ENCODE measurements at regions not wholly inside any gene's neighbourhood (a gene's known extent, or its start where the extent isn't known, plus 50 kb on each side); places are given as distances from the start of the nearest gene placed in this dataset.
A peak's percentile ranks its signal among the peaks of the same experiment; 100 is the strongest.
"Not testable (repeated sequence)": the region's sequence is repeated elsewhere in the genome, so short reads cannot be mapped to it uniquely, and the experiment has no call there.

- DNase-seq, result no peak
Observed at GRCh38 chr10:3325954-3326750, 153.6 kb upstream of the PITRM1 start.

- DNase-seq, result peak in 1 of 2 donors; percentile 2
Observed at GRCh38 chr10:3324612-3325038, 152.0 kb upstream of the PITRM1 start.

DNA sequence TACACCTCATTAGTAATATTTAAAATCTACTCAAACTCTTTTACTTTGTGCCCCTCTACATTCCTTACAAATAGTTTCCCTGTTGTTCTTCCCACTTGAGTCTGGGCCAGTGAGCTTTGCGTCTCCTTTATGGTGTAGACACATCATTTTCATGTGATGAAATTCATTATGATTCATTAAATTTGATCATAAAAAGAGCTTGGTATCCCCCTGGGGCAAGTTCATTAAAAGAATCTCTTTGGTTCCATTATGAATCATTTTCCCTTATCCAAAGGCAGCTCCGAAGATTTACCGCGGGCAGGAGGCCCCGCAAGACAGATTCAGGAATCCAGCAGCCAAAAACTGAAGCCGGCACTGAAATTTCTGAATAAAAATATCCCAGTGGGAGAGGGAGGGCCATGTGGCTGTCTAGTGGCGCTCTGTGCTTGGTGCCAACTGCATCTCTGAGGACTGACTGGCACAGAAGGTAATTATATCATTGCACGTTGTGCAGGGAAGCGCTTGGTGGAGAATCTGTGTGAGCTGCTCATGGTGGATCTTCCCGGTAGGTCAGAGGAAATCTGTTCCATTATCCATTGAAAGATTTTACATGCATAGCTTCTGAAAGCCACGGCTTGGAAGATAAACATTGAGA lies 151.4 kb upstream of the PITRM1 start:
- no peak for DNase-seq

- no peak for DNase-seq
Observed at GRCh38 chr10:3321123-3321522, 148.5 kb upstream of the PITRM1 start.

DNA sequence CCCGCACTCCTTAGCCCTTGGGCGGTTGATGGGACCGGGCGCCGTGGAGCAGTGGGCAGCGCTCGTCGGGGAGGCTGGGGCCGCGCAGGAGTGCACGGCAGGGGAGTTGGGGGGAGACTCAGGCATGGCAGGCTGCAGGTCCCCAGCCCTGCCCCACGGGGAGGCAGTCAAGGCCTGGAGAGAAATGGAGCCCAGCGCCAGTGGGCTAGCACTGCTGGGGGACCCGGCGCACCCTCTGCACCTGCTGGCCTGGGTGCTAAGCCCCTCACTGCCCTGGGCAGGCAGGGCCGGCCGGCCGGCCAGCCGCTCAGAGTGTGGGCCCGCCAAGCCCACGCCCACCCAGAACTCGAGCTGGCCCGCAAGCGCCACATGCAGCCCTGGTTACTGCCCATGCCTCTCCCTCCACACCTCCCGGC lies 147.2 kb upstream of the PITRM1 start:
- no peak for DNase-seq

GRCh38 chr10:3318480-3318807 lies 145.9 kb upstream of the PITRM1 start:
- not testable (repeated sequence) for DNase-seq

DNA sequence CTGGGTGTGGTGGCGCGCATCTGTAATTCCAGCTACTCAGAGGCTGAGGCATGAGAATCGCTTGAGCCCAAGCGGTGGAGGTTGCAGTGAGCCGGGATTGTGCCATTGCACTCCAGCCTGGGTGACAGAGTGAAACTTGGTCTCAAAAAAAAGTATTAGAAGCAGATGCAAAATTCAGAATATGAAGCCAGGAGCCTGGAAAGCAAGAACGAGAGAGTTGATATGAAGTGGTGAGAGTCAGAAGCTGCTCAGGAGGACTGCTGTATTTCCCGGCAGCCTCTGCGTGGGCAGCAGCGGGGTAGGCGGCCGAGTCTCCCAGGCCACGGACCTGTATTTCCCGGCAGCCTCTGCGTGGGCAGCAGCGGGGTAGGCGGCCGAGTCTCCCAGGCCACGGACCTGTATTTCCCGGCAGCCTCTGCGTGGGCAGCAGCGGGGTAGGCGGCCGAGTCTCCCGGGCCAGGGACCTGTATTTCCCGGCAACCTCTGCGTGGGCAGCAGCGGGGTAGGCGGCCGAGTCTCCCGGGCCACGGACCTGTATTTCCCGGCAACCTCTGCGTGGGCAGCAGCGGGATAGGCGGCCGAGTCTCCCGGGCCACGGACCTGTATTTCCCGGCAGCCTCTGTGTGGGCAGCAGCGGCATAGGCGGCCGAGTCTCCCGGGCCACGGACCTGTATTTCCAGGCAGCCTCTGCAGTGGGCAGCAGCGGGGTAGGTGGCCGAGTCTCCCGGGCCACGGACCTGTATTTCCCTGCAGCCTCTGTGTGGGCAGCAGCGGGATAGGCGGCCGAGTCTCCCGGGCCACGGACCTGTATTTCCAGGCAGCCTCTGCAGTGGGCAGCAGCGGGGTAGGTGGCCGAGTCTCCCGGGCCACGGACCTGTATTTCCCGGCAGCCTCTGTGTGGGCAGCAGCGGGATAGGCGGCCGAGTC lies 145.2 kb upstream of the PITRM1 start:
- not testable (repeated sequence) for DNase-seq

- DNase-seq, result not testable (repeated sequence)
Observed at GRCh38 chr10:3314445-3315085, 142.0 kb upstream of the PITRM1 start.

DNA sequence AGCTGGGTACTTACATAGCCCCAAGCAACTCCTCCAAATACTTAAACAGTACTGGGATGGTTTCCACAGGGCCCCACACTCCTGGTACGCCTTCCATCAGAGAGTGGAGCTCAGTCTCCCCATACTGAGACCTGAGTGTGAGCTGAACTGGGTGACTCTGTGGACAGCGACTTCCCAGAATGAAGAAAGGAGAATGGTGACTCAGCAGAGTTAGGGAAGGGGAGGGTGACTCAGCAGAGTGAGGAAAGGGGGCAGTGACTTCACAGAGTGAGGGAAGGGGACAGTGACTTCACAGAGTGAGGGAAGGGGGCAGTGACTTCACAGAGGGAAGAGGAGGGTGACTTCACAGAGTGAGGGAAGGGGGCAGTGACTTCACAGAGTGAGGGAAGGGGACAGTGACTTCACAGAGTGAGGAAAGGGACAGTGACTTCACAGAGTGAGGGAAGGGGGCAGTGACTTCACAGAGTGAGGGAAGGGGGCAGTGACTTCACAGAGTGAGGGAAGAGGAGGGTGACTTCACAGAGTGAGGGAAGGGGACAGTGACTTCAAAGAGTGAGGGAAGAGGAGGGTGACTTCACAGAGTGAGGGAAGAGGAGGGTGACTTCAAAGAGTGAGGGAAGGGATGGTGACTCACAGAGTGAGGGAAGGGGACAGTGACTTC lies 141.3 kb upstream of the PITRM1 start:
- DNase-seq, result not testable (repeated sequence)

- DNase-seq, result no peak
Observed at GRCh38 chr10:3312403-3312940, 139.9 kb upstream of the PITRM1 start.

DNA sequence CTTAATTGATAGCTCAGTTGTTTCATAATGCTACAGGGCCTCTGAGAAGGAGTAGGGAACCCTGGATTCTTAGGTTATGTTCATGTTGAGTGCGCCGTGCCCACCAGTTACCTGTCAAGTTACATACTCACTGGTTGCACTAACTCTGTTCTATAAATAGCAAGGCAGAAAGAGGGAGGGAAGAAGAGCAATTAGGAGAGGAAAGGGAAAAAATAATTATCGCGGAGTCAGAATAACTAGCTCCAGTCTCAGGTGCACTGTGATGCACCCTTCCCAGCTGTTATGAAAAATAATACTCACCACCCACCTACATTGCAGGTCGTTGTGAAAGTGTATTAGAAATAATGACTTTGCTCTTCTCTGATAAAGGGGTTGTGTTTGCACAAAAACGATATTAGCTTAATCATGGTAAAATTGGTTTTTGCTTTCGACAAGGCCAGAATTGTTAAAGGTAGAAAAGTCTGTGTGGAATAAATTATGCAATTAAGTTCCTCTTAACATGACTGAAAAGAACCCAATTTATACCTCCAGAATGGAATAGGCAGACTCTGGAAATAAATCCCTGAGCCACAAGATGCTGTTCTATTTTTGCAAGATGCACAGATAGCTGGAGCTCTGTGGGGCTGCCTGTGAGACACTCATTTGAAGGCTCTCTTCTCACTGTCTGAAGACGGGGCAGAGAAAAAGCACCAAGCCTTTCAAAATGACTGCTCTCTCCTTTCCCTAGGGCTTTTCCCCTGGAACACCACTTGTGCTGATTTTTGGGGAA lies 137.6 kb upstream of the PITRM1 start:
- DNase-seq, result no peak

GRCh38 chr10:3306050-3306449 lies 133.5 kb upstream of the PITRM1 start:
- no peak for DNase-seq

GRCh38 chr10:3295582-3296151 lies 123.1 kb upstream of the PITRM1 start:
- no peak for DNase-seq

GRCh38 chr10:3294919-3295581 lies 122.5 kb upstream of the PITRM1 start:
- no peak for DNase-seq

GRCh38 chr10:3293581-3294431 lies 121.2 kb upstream of the PITRM1 start:
- no peak for DNase-seq

DNA sequence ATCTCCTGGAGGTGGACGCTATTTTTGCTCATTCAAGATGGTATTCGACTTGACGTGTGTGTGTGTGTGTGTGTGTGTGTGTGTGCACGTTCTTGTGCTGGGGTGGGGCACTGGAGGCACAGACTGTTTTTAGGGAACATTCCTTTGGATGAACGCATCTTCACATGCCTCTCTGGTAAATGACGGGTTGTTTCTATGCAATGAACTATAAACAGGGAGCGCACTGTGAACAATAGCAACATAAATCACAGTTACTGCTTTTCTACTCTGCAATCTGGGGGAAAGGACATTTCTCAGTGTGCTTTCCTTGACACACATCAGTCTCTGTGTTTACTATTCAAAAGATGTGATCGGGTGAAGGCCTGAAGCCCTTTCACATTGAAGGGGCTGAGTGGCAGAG lies 120.1 kb upstream of the PITRM1 start:
- DNase-seq, result no peak

DNA sequence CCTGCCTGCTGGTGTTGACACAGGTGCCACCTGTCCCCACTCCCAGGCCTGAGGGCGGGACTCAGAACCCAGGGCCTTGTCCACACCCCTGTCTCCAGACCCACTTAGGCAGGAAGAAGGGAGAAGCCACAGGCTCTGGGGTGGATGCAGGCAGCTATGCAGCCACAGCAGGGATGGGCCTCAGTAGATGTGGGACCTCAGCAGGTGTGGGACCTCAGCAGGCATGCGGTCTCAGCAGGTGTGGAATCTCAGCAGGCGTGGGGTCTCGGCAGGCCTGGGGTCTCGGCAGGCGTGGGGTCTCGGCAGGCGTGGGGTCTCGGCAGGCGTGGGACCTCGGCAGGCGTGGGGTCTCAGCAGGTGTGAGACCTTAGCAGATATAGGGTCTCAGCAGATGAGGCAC lies 118.0 kb upstream of the PITRM1 start:
- DNase-seq, result no peak

DNA sequence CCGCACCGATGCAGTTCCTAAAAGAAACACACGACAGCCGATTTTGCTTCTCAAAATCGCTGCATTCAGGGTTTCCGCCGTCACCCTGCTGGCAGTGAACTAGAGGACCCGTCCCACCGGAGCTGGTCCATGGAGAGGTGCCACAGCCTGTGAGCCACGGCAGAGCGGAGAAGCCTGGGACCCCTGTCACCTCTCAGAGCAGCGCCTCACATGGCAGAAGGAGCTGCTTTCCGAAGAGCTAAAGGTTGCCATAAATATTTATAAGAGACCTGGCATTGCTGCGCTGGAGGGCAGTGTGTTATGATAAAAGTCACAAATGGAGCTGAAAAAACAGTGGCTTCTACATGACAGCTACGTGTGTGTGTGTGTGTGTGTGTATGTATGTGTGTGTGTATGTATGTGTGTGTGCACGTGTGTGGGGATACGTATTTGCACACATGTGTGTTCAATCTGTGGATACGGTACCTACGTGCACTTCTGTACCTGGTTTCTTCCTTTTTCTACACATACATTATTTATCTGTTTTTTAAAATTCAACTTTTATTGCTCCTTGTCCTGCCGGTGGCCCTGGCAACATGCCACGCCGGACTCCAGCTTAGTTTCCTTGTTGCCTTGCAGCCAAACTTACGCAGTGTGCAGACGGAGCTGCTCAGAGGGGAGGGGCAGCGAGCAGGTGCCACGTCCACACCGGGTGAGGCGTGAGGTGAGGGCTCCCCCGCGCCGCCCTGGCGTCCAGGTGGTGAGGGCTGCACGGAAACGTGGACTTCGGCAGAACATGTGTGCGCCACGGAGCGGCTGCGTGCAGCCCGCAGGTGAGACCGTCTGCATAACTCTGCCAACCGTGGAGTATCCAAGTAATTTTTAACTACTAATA lies 115.2 kb upstream of the PITRM1 start:
- DNase-seq, result no peak
